GM19395 (cell line): ENCODE measurements at regions not wholly inside any gene's neighbourhood (a gene's known extent, or its start where the extent isn't known, plus 50 kb on each side); places are given as distances from the start of the nearest gene placed in this dataset.
A peak's percentile ranks its signal among the peaks of the same experiment; 100 is the strongest.

ENCODE experiments used
- ATAC-seq: cut with Tn5 transposase; IDR thresholded peaks from one replicate; pipeline ENCODE4 v1.9.1; 2021; ENCODE audit warnings: mild to moderate bottlenecking, moderate library complexity; ENCODE audit not compliant: unreplicated experiment

GRCh38 chr1:58861506-58861905 lies 77.7 kb upstream of the JUN start:
- no peak for ATAC-seq

DNA sequence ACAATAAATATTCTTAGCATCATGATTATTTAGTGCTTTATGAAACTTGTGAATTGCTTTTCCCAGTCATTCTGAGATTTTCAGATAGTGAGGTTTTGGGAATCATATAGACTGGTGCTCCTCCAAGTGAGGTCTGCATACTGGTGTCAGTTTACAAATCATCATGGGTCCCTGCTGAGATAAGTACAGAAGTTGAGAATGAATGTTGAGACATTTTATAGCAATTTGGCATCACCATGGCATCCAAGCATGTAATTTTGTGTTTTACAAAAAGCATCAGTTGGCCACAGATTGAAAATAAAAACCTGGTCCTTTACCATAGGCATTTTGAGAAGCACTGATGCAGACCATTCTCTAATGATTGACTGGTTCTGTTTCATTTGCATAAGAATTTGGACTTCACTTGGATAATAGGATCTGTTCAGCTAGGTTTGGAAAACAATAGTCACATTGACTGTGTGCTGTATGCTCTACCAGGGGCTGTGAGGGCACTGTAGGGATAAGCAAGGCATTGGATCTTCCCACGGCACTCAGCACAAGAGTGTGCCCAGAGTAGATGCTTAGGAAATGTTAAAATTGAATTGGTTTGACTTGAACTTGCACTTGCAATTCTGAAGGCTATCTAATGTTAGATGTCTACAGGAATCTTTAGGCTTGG lies 79.0 kb upstream of the JUN start:
- no peak for ATAC-seq

- ATAC-seq: no peak
Observed at GRCh38 chr1:58864654-58865053, 80.8 kb upstream of the JUN start.

DNA sequence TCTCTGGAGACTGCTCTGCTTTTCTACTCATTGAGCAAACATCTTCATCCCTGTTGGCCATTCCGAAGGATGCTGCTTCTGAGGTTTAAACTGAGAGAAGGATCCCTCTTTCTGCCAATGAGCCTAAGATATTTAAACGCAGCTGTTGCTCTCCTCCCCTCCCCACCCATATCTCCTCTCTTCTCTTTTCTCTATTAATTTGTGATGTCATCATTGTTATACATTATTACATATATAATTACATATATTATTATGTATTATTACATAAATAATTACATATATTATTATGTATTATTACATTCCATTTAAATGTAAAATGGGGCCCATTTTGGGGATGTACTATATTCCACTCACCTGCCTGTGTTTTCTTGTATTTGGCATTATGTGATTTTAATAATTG lies 82.7 kb upstream of the JUN start:
- no peak for ATAC-seq

GRCh38 chr1:58869638-58870297 lies 85.9 kb upstream of the JUN start:
- ATAC-seq: no peak

DNA sequence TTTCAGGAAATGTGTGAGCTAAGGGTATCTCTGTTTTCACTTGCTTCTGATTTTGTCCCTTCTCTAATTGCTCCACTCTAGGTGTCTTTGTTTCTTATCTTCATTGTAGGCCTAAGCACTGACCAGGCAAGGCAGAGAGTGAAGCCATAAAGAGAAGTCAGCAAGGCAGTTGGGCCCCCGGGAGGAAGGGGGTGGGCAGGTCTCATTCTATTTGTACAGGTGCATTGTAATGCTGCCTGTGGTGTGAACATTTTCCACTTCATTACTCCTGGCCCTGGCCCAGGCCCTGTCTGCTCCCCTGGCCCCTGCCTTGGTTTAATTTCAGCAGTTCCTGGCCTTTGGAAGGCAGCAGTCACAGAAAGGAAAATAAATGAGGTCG lies 86.4 kb upstream of the JUN start:
- no peak for ATAC-seq

DNA sequence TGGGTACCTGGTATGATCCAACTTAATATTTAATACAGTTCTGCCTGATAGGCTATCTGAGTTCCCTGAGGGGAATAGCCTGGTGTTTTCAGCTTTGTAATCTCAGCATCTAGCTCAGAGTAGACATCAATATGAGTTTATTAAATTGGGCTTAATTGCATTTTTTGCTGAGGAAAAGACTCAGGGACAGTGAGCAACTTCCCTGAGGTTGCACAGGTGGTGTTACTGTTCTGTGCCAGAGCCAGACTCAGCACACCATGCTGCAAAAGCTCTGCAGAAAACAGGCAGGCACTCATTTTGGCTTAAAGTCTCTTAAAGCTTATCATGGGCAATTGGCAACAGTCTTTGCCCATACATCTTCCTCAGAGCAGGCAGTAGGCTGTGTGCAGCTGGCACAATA lies 90.5 kb upstream of the JUN start:
- ATAC-seq: no peak

DNA sequence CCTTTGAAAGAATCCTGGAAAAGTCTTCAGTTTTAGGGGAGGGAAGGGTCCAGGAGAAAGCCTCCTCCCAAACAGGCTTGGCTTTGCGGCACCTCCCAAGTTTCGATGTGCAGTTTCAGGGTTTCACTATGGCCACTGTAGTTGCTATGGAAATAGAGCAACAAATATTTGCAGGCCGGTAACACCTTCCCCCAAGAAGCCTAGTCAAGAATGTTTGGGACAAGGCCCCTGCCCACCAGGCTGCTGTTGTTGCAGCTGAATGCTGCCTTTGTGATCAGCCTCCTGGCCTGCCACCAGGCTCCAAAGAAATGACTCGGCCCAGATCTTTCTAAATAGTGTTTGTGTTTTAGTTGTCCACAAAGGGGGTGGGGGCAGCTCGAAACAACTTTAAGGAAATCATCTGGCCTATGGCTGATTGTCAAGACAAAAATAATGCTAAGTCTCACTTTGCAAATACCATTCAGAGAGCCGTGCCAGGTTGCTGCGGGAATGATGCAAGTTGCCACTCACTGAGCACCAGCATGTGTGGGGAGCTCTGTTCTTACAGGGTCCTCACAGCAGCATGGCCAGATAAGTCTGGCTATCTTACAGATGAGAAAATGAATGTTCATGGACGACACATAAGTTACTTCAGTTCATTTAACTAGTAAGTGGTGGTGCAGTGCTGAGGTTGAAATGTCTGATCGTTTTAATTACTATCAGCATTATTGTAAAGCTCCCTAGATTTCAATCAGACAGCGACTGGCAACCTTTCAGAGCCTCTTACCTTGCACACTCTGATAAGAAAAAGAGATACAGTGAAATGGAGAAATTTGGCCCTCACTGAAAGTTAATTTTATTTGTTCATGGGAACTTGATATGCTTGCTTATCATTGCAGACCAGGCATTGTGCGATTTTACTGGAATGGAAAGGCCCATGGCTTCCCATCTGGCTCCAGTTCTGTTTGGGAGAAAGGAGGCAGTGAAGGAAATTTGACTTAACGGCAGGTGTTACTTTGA lies 91.2 kb upstream of the JUN start:
- no peak for ATAC-seq

DNA sequence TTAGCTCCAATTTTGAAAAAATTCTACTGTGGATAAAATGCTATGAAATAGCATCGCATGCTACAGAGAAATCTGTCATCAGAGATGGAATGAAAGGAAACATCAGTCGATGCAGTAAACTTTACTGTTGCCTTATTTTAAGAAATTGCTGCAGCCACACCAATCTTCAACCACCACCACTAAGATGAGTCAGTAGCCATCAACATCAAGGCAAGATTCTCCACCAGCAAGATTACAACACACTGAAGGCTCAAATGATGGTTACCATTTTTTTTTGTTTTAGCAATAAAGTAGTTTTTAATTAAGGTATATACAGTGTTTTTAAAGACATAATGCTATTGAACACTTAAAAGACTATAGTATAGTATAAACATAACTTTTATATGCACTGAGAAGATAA lies 95.6 kb upstream of the JUN start:
- no peak for ATAC-seq

GRCh38 chr1:58880592-58880991 lies 96.7 kb upstream of the JUN start:
- no peak for ATAC-seq

DNA sequence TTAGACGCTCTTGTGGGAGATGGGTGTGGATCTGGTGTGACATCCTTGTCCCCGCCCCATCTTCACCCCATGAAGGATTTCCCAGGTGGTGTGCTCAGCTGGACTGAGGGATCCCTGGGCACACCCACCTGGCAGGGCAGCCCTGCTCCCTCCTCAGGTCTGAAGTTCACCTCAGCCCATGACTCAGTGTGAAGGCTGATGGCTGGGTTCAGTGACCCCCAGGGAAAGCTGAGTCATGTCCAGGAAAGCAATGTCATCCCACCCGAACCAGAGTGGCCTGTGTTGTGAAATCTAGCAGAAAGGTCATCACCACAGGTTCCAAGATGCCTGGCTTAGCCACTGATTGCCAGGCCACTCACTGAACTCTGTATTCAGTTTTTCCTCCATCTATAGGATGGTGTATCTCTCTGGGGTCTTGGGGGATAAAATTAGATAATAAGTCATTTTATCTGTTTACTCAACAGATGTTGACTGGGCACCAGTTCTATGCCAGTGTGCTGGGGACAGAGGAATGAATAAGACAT lies 97.7 kb upstream of the JUN start:
- ATAC-seq: no peak

DNA sequence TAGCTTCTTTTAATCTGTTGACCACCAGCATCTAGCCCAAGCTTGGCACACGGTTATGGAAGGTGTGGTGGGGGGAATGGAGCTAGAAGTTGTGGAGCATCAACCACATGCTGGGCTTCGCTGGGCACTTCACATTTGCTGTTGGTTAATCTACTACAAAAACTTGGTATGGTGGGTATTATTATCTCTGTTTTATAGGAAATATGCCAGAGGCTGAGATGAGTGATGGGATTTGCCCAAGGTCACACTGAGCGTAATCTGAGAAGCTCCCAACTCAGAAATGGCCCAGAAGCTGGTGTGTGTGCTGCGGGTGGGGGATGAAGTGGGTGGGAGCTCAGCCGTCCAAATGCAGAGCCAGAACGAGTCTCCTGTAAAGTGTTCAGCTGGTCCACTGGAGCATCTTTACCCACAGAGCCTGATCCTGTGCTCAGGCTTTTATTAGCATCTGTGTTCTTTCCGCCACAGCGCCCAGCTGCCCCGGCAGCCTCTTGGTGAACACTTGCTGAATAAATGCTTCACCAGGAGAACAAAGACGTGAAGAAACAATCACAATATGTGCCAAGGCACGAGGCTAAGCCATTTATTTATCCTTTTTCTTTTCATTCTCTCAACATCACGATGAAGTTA lies 98.6 kb upstream of the JUN start:
- ATAC-seq: no peak

DNA sequence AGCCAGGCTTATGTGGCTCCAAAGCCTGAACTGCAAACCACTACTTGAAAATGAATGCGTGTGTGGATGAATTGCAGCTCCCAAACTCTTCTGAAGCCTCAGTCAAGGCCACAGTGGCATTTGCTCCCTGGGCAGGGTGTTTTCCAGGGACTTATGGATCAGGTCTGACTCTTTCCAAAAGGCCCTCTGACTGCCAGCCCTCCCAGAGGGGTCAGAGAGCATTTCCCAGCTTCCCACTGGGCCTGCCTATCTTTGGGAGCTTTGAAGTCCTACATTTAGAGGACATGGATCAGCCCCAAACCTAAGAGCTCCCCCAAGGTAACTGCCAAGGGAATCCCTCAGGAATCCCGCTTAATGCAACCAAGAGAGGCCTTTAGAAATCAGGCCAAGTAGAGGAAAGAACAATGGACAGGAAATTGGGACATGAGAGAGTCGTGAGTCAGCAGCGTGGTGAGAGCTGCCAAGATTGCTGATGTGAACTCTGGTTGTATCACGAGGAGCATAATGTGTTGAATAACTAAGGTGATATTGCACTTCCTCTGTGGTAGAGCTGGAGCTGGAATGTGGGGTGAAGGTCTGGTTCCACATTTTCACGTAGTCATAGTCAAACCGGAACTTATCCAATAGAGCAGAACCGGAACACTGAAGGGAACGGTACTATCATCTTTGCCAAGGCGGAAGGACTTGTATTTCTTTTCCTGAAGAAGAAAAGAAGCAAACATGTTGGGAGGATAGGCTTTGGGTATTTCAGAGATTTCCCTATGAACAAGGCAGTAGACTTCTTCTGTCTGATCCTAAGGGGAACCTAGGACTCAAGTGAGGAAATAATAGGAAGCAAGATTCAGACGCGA lies 99.4 kb upstream of the JUN start:
- peak; percentile 49 for ATAC-seq

DNA sequence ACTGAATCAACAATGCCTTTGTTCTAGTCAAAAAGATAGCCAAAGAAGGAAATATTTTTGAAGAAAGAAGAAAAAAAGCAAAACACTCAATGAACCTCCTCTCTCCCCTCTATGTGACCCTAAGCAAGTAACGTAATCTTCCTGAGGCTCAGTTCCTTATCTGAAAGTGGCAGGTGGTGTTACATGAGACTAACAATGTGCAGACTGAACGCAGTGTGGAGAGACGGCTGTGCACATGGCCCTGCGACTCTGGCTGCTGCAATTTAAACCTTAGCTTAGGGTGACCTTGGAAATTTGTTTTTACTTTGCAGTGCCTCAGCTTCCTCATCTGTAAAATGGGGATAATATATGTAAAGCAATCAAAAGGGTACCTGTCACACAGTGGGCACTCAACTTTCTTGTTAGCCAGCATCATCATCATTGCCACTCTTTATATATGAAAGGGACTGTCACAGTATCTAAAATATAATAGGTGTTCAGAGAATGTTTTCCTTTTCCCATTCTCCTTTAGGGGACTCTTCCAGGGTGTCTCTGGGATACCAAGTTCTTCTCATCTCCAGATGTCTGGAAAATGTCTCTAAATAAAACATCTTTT lies 100.1 kb upstream of the JUN start:
- ATAC-seq: peak; percentile 86

GRCh38 chr1:58884706-58885661 lies 101.1 kb upstream of the JUN start:
- no peak for ATAC-seq

DNA sequence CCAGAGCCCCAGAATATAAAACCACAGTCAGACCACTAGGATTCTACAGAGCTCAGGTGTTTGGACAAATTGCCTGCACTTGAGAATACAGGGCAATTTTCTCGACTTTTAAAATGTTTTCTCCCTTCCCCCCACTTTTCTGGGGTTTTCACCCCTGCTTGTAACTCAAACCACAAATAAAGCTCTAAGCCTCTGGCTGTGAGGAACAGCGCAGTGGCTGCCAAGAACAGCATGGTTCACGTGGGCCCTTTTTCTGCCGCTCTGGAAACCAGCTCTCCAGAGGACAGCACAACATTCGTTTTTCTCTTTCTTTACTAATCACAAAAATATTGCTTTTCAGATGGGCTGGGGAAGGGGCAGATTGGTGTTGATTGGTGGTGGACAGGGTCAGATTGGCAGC lies 102.2 kb upstream of the JUN start:
- ATAC-seq: no peak

DNA sequence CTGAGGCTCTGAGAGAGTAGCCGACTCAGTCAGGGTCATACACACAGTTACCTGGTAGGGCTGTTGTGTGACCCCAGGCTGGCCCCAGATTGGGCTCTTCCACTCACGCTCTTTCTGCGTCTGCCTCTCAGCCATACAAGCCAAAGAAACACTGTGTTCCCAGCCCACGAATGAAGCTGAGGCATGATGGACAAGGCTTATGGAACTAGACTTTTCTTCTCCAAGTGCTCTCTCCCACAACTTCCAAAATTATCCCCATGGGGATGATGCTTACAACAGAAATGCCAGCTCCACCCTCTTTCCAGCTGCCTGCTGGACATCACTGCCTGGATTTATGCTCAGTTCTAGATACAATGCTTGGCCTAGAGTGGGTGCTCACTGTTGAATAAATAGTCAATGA lies 102.8 kb upstream of the JUN start:
- ATAC-seq: no peak

DNA sequence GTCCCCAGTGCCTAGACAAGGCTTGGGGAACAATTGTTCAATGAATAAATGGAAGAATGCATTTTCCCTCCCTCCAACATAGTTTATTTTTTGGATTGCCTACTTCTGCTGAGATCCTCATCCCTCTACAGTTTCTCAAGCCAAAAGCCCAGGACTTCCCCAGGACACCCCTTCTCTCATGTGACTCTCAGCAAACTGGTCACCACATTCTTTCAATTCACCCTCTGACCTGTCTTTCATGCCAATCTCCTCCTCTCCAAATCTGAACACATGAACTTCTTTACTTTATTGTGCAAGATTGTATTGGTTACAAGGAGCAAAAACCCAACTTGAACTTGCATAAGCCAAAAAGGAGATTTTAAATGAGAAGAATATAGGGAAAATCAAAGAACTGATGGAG lies 103.2 kb upstream of the JUN start:
- ATAC-seq: no peak

GRCh38 chr1:58888833-58889232 lies 105.0 kb upstream of the JUN start:
- no peak for ATAC-seq
